Stomach (tissue), 8 donors: ENCODE measurements at regions not wholly inside any gene's neighbourhood (a gene's known extent, or its start where the extent isn't known, plus 50 kb on each side); places are given as distances from the start of the nearest gene placed in this dataset.
"Not testable (repeated sequence)": the region's sequence is repeated elsewhere in the genome, so short reads cannot be mapped to it uniquely, and the experiment has no call there.

Source experiments
- DNase-seq, 2 donors: peaks; one replicate each; pipeline versions ENCODE4 v3.0.0 to v3.0.0-alpha.2; 2013 to 2019
- H3K27ac ChIP-seq, 5 donors: fragments of 200-600 bp in 4 of 5; sonication (generic) in 4 of 5; one replicate each; pipeline ENCODE4 v1.5.1; 2013 to 2019; ENCODE audit warnings: mild to moderate bottlenecking in 1 of 5, moderate library complexity in 1 of 5
- H3K27me3 ChIP-seq, 3 donors: fragments of 200-600 bp; sonication (generic); one replicate each; pipeline ENCODE4 v1.5.1; 2017 to 2019; ENCODE audit warnings: mixed run types in 1 of 3
- H3K36me3 ChIP-seq, 4 donors: fragments of 200-600 bp; sonication (generic); 1 replicate in 3 of 4; 2 replicates in 1 of 4; pipeline ENCODE4 v1.5.1; 2016 to 2019
- H3K4me1 ChIP-seq, 4 donors: fragments of 200-600 bp; sonication (generic); one replicate each; pipeline ENCODE4 v1.5.1; 2016 to 2019
- H3K4me3 ChIP-seq, 4 donors: fragments of 200-600 bp; sonication (generic) in 3 of 4; one replicate each; pipeline ENCODE4 v1.5.1; 2016 to 2019; ENCODE audit warnings: mild to moderate bottlenecking in 1 of 4
- H3K9me3 ChIP-seq, 4 donors: fragments of 200-600 bp; sonication (generic); one replicate each; pipeline ENCODE4 v1.5.1; 2016 to 2019
- WGBS, 5 donors: extraction: QIAGEN DNeasy Blood & Tissue Kit in 3 of 5; methylation state at CpG; one replicate each; pipeline versions ENCODE4 v1.1.5 to v1.1.7; 2013 to 2018; 5-methylcytosine and 5-hydroxymethylcytosine counted together
- intact Hi-C: fragments of 100-400 bp; cut with DNase I; formaldehyde crosslinking; loops from one replicate; pipeline ENCODE4 v1.15.1; 2023; ENCODE audit warnings: low total_unique reads
- donor health status: healthy with polysubstance abuse.
- donor health status: Bipolar disorder and iron deficiency.
- donor health status: healthy.

- H3K4me3 ChIP-seq, H3K27me3 ChIP-seq, DNase-seq, H3K36me3 ChIP-seq, intact Hi-C loops, H3K9me3 ChIP-seq, H3K27ac ChIP-seq, H3K4me1 ChIP-seq: not testable (repeated sequence)
- WGBS, 5 donors = 16 to 27% (median 26%) methylated on average over 1 of the region's 2 CpGs
These were observed 297.3 kb upstream of the PLGLB1 start for GRCh38 chr2:87318814-87319491.

- H3K27me3 ChIP-seq, H3K4me3 ChIP-seq, H3K27ac ChIP-seq, DNase-seq, H3K9me3 ChIP-seq, H3K36me3 ChIP-seq, intact Hi-C loops, H3K4me1 ChIP-seq: not testable (repeated sequence)
- 79 to 92% (median 89%) methylated on average over 2 of the region's 2 CpGs; no CpG with 5 or more reads in 2 of the 5 donors for WGBS, 5 donors
These were observed 298.1 kb upstream of the PLGLB1 start for GRCh38 chr2:87319705-87320104.

GRCh38 chr2:87321201-87321600 lies 299.6 kb upstream of the PLGLB1 start:
- H3K27me3 ChIP-seq, H3K9me3 ChIP-seq, H3K4me1 ChIP-seq, H3K4me3 ChIP-seq, DNase-seq, H3K27ac ChIP-seq, H3K36me3 ChIP-seq, intact Hi-C loops: not testable (repeated sequence)
- WGBS, 5 donors = 83 to 95% (median 91%) methylated on average over 6 to 7 of the region's 9 CpGs

GRCh38 chr2:87324335-87325041 lies 302.8 kb upstream of the PLGLB1 start:
- H3K9me3 ChIP-seq, H3K4me1 ChIP-seq, H3K27ac ChIP-seq, intact Hi-C loops, H3K27me3 ChIP-seq, DNase-seq, H3K4me3 ChIP-seq, H3K36me3 ChIP-seq: not testable (repeated sequence)
- 67 to 79% (median 69%) methylated on average over 3 to 4 of the region's 6 CpGs for WGBS, 5 donors

GRCh38 chr2:87325042-87325910 lies 303.6 kb upstream of the PLGLB1 start:
- H3K4me1 ChIP-seq, H3K9me3 ChIP-seq, DNase-seq, H3K27me3 ChIP-seq, H3K4me3 ChIP-seq, H3K36me3 ChIP-seq, H3K27ac ChIP-seq, intact Hi-C loops: not testable (repeated sequence)
- 56 to 88% (median 61%) methylated on average over 1 to 5 of the region's 12 CpGs for WGBS, 5 donors

GRCh38 chr2:87325911-87326294 lies 304.3 kb upstream of the PLGLB1 start:
- WGBS, 5 donors = 79 to 92% (median 89%) methylated on average over 2 of the region's 2 CpGs; no CpG with 5 or more reads in 1 of the 5 donors

GRCh38 chr2:87326754-87327153 lies 305.1 kb upstream of the PLGLB1 start:
- H3K27me3 ChIP-seq, intact Hi-C loops, DNase-seq, H3K4me1 ChIP-seq, H3K27ac ChIP-seq, H3K36me3 ChIP-seq, H3K4me3 ChIP-seq, H3K9me3 ChIP-seq: not testable (repeated sequence)
- WGBS, 5 donors = 60 to 95% (median 85%) methylated on average over 2 of the region's 3 CpGs; no CpG with 5 or more reads in 1 of the 5 donors

More at GRCh38 chr2:87325911-87326294, 304.3 kb upstream of the PLGLB1 start:
- DNase-seq, H3K27me3 ChIP-seq, H3K4me1 ChIP-seq, H3K36me3 ChIP-seq, intact Hi-C loops, H3K9me3 ChIP-seq, H3K4me3 ChIP-seq, H3K27ac ChIP-seq: not testable (repeated sequence)

- H3K4me1 ChIP-seq, DNase-seq, intact Hi-C loops, H3K27me3 ChIP-seq, H3K27ac ChIP-seq, H3K36me3 ChIP-seq, H3K9me3 ChIP-seq, H3K4me3 ChIP-seq: not testable (repeated sequence)
- WGBS, 5 donors = 71 to 80% (median 76%) methylated on average over 1 to 4 of the region's 4 CpGs
These were observed 306.2 kb upstream of the PLGLB1 start for GRCh38 chr2:87327648-87328371.

GRCh38 chr2:87329529-87329928 lies 307.9 kb upstream of the PLGLB1 start:
- not testable (repeated sequence) for H3K27ac ChIP-seq, H3K9me3 ChIP-seq

GRCh38 chr2:87330486-87330885 lies 308.8 kb upstream of the PLGLB1 start:
- H3K27me3 ChIP-seq, H3K27ac ChIP-seq, H3K36me3 ChIP-seq, H3K9me3 ChIP-seq, intact Hi-C loops, H3K4me3 ChIP-seq, H3K4me1 ChIP-seq, DNase-seq: not testable (repeated sequence)
- WGBS, 5 donors = 60% methylated on average over 1 of the region's 4 CpGs; no CpG with 5 or more reads in 4 of the 5 donors

More at GRCh38 chr2:87329529-87329928, 307.9 kb upstream of the PLGLB1 start:
- H3K36me3 ChIP-seq, intact Hi-C loops, H3K4me3 ChIP-seq, H3K27me3 ChIP-seq, H3K4me1 ChIP-seq, DNase-seq: not testable (repeated sequence)
- 82 to 97% (median 95%) methylated on average over 3 to 5 of the region's 7 CpGs for WGBS, 5 donors

- H3K36me3 ChIP-seq, intact Hi-C loops, H3K4me3 ChIP-seq, H3K4me1 ChIP-seq, H3K27me3 ChIP-seq, H3K27ac ChIP-seq, H3K9me3 ChIP-seq, DNase-seq: not testable (repeated sequence)
- 46 to 86% (median 75%) methylated on average over 1 to 6 of the region's 6 CpGs; no CpG with 5 or more reads in 1 of the 5 donors for WGBS, 5 donors
These were observed 310.4 kb upstream of the PLGLB1 start for GRCh38 chr2:87331940-87332583.
